CD4-positive, alpha-beta T cell (primary cell): ENCODE measurements at regions not wholly inside any gene's neighbourhood (a gene's known extent, or its start where the extent isn't known, plus 50 kb on each side); places are given as distances from the start of the nearest gene placed in this dataset.
"Not testable (repeated sequence)": the region's sequence is repeated elsewhere in the genome, so short reads cannot be mapped to it uniquely, and the experiment has no call there.

ENCODE experiments used
- ATAC-seq: fragments of 200-7000 bp; cut with Tn5 transposase; one replicate; pipeline ENCODE4 v1.10.0; 2022; ENCODE audit warnings: mild to moderate bottlenecking; ENCODE audit not compliant: poor library complexity
- CTCF ChIA-PET: fragments of 350-600 bp; sonication (Branson Sonifier 250); formaldehyde crosslinking; loops from one replicate; lab custom pipeline; 2021; ENCODE audit warnings: antibody characterized with exemption, inconsistent platforms; lab: Charles Lee
- POLR2A ChIA-PET: fragments of 350-600 bp; sonication (Branson Sonifier 250); formaldehyde crosslinking; loops from one replicate; lab custom pipeline; 2021; ENCODE audit warnings: antibody characterized with exemption, inconsistent platforms; lab: Charles Lee
- DNase-seq, 14 experiments: peaks; one replicate each; pipeline ENCODE4 v3.0.0-alpha.2; 2013 to 2020; ENCODE audit warnings: mixed read lengths in 2 of 14
- H3K27ac ChIP-seq, 2 donors: one replicate each; pipeline versions ENCODE4 v1.5.1 to v1.7.0; 2013; ENCODE audit warnings: low read length in 2 of 2, low read depth in 1 of 2, mild to moderate bottlenecking in 1 of 2
- H3K27me3 ChIP-seq, 2 experiments: 1 replicate in 1 of 2; 2 replicates in 1 of 2; pipeline versions ENCODE4 v1.6.1 to v1.7.0; 2013; ENCODE audit warnings: low read length in 2 of 2, control low read depth in 1 of 2, mild to moderate bottlenecking in 1 of 2, moderate library complexity in 1 of 2; ENCODE audit not compliant: insufficient read depth in 2 of 2, control insufficient read depth in 1 of 2
- H3K36me3 ChIP-seq: one replicate; pipeline ENCODE4 v1.6.1; 2013; ENCODE audit warnings: low read length, control low read depth; ENCODE audit not compliant: insufficient read depth
- H3K4me1 ChIP-seq: one replicate; pipeline ENCODE4 v1.6.1; 2013; ENCODE audit warnings: low read length, control low read depth; ENCODE audit not compliant: insufficient read depth
- H3K4me3 ChIP-seq: one replicate; pipeline ENCODE4 v1.5.1; 2013; ENCODE audit warnings: mild to moderate bottlenecking, low read length, moderate library complexity
- H3K9me3 ChIP-seq, 2 experiments: 1 replicate in 1 of 2; 2 replicates in 1 of 2; pipeline versions ENCODE4 v1.6.1 to v1.7.0; 2013; ENCODE audit warnings: low read length in 2 of 2, mild to moderate bottlenecking in 2 of 2, control low read depth in 1 of 2, moderate library complexity in 1 of 2; ENCODE audit not compliant: control insufficient read depth in 1 of 2, insufficient read depth in 1 of 2
- H3K27ac Mint-ChIP-seq: one replicate; pipeline ENCODE4 v1.8.0; 2020; ENCODE audit warnings: mixed read lengths
- H3K27me3 Mint-ChIP-seq: one replicate; pipeline ENCODE4 v1.8.0; 2021; ENCODE audit warnings: mixed read lengths
- H3K36me3 Mint-ChIP-seq: one replicate; pipeline ENCODE4 v1.8.0; 2021; ENCODE audit warnings: low read depth, mixed read lengths
- H3K4me1 Mint-ChIP-seq: one replicate; pipeline ENCODE4 v1.8.0; 2021; ENCODE audit warnings: low read depth, mixed read lengths
- H3K4me3 Mint-ChIP-seq: one replicate; pipeline ENCODE4 v1.8.0; 2020; ENCODE audit warnings: mild to moderate bottlenecking, mixed read lengths
- H3K9me3 Mint-ChIP-seq: one replicate; pipeline ENCODE4 v1.8.0; 2020; ENCODE audit warnings: mixed read lengths
- CTCF ChIP-seq: fragments of 200-600 bp; IDR thresholded peaks from one replicate; pipeline ENCODE4 v1.8.0; 2022; ENCODE audit warnings: antibody characterized with exemption, mild to moderate bottlenecking
- intact Hi-C, 2 experiments: fragments of 100-400 bp; cut with DNase I in 1 of 2; cut with micrococcal nuclease in 1 of 2; formaldehyde crosslinking; loops; one replicate each; pipeline versions ENCODE4 v1.15.1 to v1.9.0; 2023 to 2025; cut with DNase I, micrococcal nuclease

GRCh38 chr12:127044836-127045235 is 1222.1 kb upstream of the TMEM132C start:
- Histone ChIP-seq H3K4me3 (no peak overlapping the region), H3K9me3 (no peaks in the 10 kb centered on the region), H3K4me1 (no peaks in the 10 kb centered on the region), H3K27ac (no peak overlapping the region), H3K36me3 (no peaks in the 10 kb centered on the region), H3K27me3 (no peaks in the 10 kb centered on the region)
- no peak overlapping the region for H3K27ac Mint-ChIP-seq
- TF ChIP-seq CTCF, result no peak
- peaks cover 7% of the 10 kb centered on the region for H3K27me3 Mint-ChIP-seq
- H3K4me3 Mint-ChIP-seq, result no peak overlapping the region
- no peaks in the 10 kb centered on the region for H3K36me3 Mint-ChIP-seq
- intact Hi-C loops, result no loop called here
- ChIA-PET CTCF (no interaction called here), POLR2A (no interaction called here)
- H3K4me1 Mint-ChIP-seq, result no peaks in the 10 kb centered on the region
- DNase-seq (no peak), ATAC-seq (no peak)
- peaks cover 2% of the 10 kb centered on the region for H3K9me3 Mint-ChIP-seq

- ChIA-PET POLR2A (no interaction called here), CTCF (no interaction called here)
- Histone ChIP-seq H3K4me3 (no peak overlapping the region), H3K27ac (no peak overlapping the region), H3K9me3 (no peaks in the 10 kb centered on the region), H3K27me3 (no peaks in the 10 kb centered on the region), H3K36me3 (no peaks in the 10 kb centered on the region), H3K4me1 (no peaks in the 10 kb centered on the region)
- Mint-ChIP-seq H3K4me3 (no peak overlapping the region), H3K27ac (no peak overlapping the region), H3K27me3 (peaks cover 5% of the 10 kb centered on the region), H3K36me3 (no peaks in the 10 kb centered on the region), H3K4me1 (no peaks in the 10 kb centered on the region), H3K9me3 (peaks cover 2% of the 10 kb centered on the region)
- ATAC-seq, result no peak
- DNase-seq, result no peak
- intact Hi-C loops, result no loop called here
- TF ChIP-seq CTCF, result no peak
Observed at GRCh38 chr12:127046467-127046866, 1220.5 kb upstream of the TMEM132C start.

- H3K9me3 ChIP-seq, result no peaks in the 10 kb centered on the region
- H3K4me1 ChIP-seq, result no peaks in the 10 kb centered on the region
- H3K4me3 ChIP-seq, result no peak overlapping the region
- no peak for TF ChIP-seq CTCF
- intact Hi-C loops, result no loop called here
- H3K9me3 Mint-ChIP-seq, result peaks cover 2% of the 10 kb centered on the region
- H3K27me3 Mint-ChIP-seq, result no peaks in the 10 kb centered on the region
- no peaks in the 10 kb centered on the region for H3K27me3 ChIP-seq
- H3K36me3 ChIP-seq, result no peaks in the 10 kb centered on the region
- H3K4me1 Mint-ChIP-seq, result no peaks in the 10 kb centered on the region
- H3K36me3 Mint-ChIP-seq, result no peaks in the 10 kb centered on the region
- no peak for DNase-seq
- H3K27ac ChIP-seq, result no peak overlapping the region
- ATAC-seq, result no peak
- POLR2A ChIA-PET, result no interaction called here
- H3K4me3 Mint-ChIP-seq, result no peak overlapping the region
- CTCF ChIA-PET, result no interaction called here
- H3K27ac Mint-ChIP-seq, result no peak overlapping the region
Observed at GRCh38 chr12:127048057-127048456, 1218.9 kb upstream of the TMEM132C start.

- H3K27ac Mint-ChIP-seq, ATAC-seq, DNase-seq, H3K9me3 ChIP-seq, H3K27me3 ChIP-seq, H3K4me1 Mint-ChIP-seq, H3K4me3 ChIP-seq, H3K9me3 Mint-ChIP-seq, POLR2A ChIA-PET, H3K36me3 ChIP-seq, intact Hi-C loops, CTCF ChIA-PET, H3K27ac ChIP-seq, H3K36me3 Mint-ChIP-seq, H3K27me3 Mint-ChIP-seq, H3K4me3 Mint-ChIP-seq, H3K4me1 ChIP-seq: not testable (repeated sequence)
Observed at GRCh38 chr12:127048525-127048924, 1218.4 kb upstream of the TMEM132C start.
